Caco-2 (cell line): ENCODE measurements at regions not wholly inside any gene's neighbourhood (a gene's known extent, or its start where the extent isn't known, plus 50 kb on each side); places are given as distances from the start of the nearest gene placed in this dataset.

Source experiments
- BruUV-seq: library from RNA; stranded (reverse); fragments of 400-500 nt; replicated peaks from 2 replicates; lab custom pipeline; 2021; lab: Mats Ljungman, UMichigan
- CTCF ChIA-PET: fragments of 300-600 bp; sonication (Branson Sonifier 250); formaldehyde crosslinking; loops from one replicate; lab custom pipeline; 2022; ENCODE audit warnings: antibody characterized with exemption; lab: Charles Lee
- POLR2A ChIA-PET: fragments of 300-600 bp; sonication (Branson Sonifier 250); formaldehyde crosslinking; loops from one replicate; lab custom pipeline; 2022; ENCODE audit warnings: antibody characterized with exemption; lab: Charles Lee
- DNase-seq, 2 experiments: peaks; one replicate each; pipeline versions ENCODE4 v3.0.0 to v3.0.0-alpha.2; 2020 to 2022
- H3K27me3 ChIP-seq: replicated peaks from 2 replicates; pipeline ENCODE4 v1.6.0; 2011; ENCODE audit warnings: low read length; ENCODE audit not compliant: control insufficient read depth, insufficient read depth
- H3K36me3 ChIP-seq: 2 replicates; pipeline ENCODE4 v1.5.1; 2011; ENCODE audit warnings: low read length; ENCODE audit not compliant: control insufficient read depth, insufficient read depth
- H3K4me1 ChIP-seq: fragments of 250-450 bp; sonication (Bioruptor Pico); 2 replicates; pipeline ENCODE4 v1.5.1; 2020; ENCODE audit warnings: mild to moderate bottlenecking
- H3K4me3 ChIP-seq: 2 replicates; pipeline ENCODE4 v1.5.1; 2011; ENCODE audit warnings: low read depth, mild to moderate bottlenecking, control low read depth, low read length
- H3K9me3 ChIP-seq: fragments of 250-450 bp; sonication (Bioruptor Pico); 2 replicates; pipeline ENCODE4 v1.5.1; 2020; ENCODE audit warnings: mild to moderate bottlenecking, moderate library complexity
- H3K27ac Mint-ChIP-seq: one replicate; pipeline ENCODE4 v1.8.0; 2022; ENCODE audit warnings: mixed read lengths; ENCODE audit not compliant: unreplicated experiment
- H3K27me3 Mint-ChIP-seq: one replicate; pipeline ENCODE4 v1.8.0; 2022; ENCODE audit warnings: mixed read lengths; ENCODE audit not compliant: insufficient read depth, unreplicated experiment
- H3K36me3 Mint-ChIP-seq: one replicate; pipeline ENCODE4 v1.8.0; 2022; ENCODE audit warnings: mild to moderate bottlenecking, mixed read lengths; ENCODE audit not compliant: insufficient read depth, unreplicated experiment
- H3K4me1 Mint-ChIP-seq: one replicate; pipeline ENCODE4 v1.8.0; 2022; ENCODE audit warnings: low read depth, mixed read lengths; ENCODE audit not compliant: unreplicated experiment
- H3K4me3 Mint-ChIP-seq: one replicate; pipeline ENCODE4 v1.8.0; 2022; ENCODE audit warnings: mild to moderate bottlenecking, moderate library complexity, mixed read lengths; ENCODE audit not compliant: unreplicated experiment
- H3K9me3 Mint-ChIP-seq: one replicate; pipeline ENCODE4 v1.8.0; 2022; ENCODE audit warnings: mixed read lengths; ENCODE audit not compliant: unreplicated experiment
- CTCF ChIP-seq, 2 experiments: fragments of 200-600 bp in 1 of 2; IDR thresholded peaks; 1 replicate in 1 of 2; 2 replicates in 1 of 2; pipeline versions ENCODE4 v1.5.1 to v1.8.0; 2011 to 2022; ENCODE audit warnings: antibody characterized with exemption in 1 of 2, control low read depth in 1 of 2, inconsistent platforms in 1 of 2, low read depth in 1 of 2, low read length in 1 of 2, mild to moderate bottlenecking in 1 of 2, moderate library complexity in 1 of 2; ENCODE audit not compliant: insufficient read depth in 1 of 2, severe bottlenecking in 1 of 2, unreplicated experiment in 1 of 2
- intact Hi-C: fragments of 100-400 bp; cut with micrococcal nuclease; formaldehyde crosslinking; loops from one replicate; pipeline ENCODE4 v1.10.0; 2022; ENCODE audit not compliant: unreplicated experiment

- CTCF ChIA-PET = no interaction called here
- H3K27me3 Mint-ChIP-seq = peaks cover 20% of the 10 kb centered on the region
These were observed 262.1 kb downstream of the LRFN2 start for GRCh38 chr6:40325041-40325440.

GRCh38 chr6:40323881-40324634 is 263.1 kb downstream of the LRFN2 start:
- Histone ChIP-seq H3K9me3 (no peaks in the 10 kb centered on the region), H3K36me3 (no peaks in the 10 kb centered on the region), H3K27me3 (no peaks in the 10 kb centered on the region), H3K4me1 (no peaks in the 10 kb centered on the region), H3K4me3 (no peak overlapping the region)
- peaks cover 16% of the 10 kb centered on the region for H3K27me3 Mint-ChIP-seq
- no peak for DNase-seq
- intact Hi-C loops = no loop called here
- peaks cover 7% of the 10 kb centered on the region for H3K4me1 Mint-ChIP-seq
- no peaks in the 10 kb centered on the region for H3K9me3 Mint-ChIP-seq
- H3K4me3 Mint-ChIP-seq = no peak overlapping the region
- CTCF ChIA-PET = interaction anchor here (0.8 kb wide), 1 partner anchor 264 kb away, joined by 3 read pairs; no protein-coding TSS in a partner anchor
- no peak for TF ChIP-seq CTCF (IDR thresholded peaks at IDR 0.05; ENCODE audit: insufficient read depth in 1 of 2, low read depth in 1 of 2, low read length in 1 of 2, severe bottlenecking in 1 of 2, unreplicated experiment in 1 of 2)
- POLR2A ChIA-PET = no interaction called here
- no peak overlapping the region for H3K27ac Mint-ChIP-seq
- no TSS peak for BruUV-seq
- H3K36me3 Mint-ChIP-seq = no peaks in the 10 kb centered on the region

More at GRCh38 chr6:40325041-40325440, 262.1 kb downstream of the LRFN2 start:
- TF ChIP-seq CTCF (IDR thresholded peaks at IDR 0.05; ENCODE audit: insufficient read depth in 1 of 2, low read depth in 1 of 2, low read length in 1 of 2, severe bottlenecking in 1 of 2, unreplicated experiment in 1 of 2) = no peak
- POLR2A ChIA-PET = no interaction called here
- H3K4me3 ChIP-seq = no peak overlapping the region
- BruUV-seq = no TSS peak
- no peaks in the 10 kb centered on the region for H3K4me1 ChIP-seq
- no peaks in the 10 kb centered on the region for H3K27me3 ChIP-seq
- H3K27ac Mint-ChIP-seq = no peak overlapping the region
- no peaks in the 10 kb centered on the region for H3K36me3 ChIP-seq
- H3K36me3 Mint-ChIP-seq = no peaks in the 10 kb centered on the region
- H3K4me3 Mint-ChIP-seq = no peak overlapping the region
- H3K9me3 ChIP-seq = no peaks in the 10 kb centered on the region
- no peaks in the 10 kb centered on the region for H3K9me3 Mint-ChIP-seq
- peaks cover 8% of the 10 kb centered on the region for H3K4me1 Mint-ChIP-seq
- DNase-seq = no peak
- intact Hi-C loops = loop anchor here (5.0 kb wide), 1 partner anchor 262 kb away; the partner anchor contains the start of gene LRFN2

DNA sequence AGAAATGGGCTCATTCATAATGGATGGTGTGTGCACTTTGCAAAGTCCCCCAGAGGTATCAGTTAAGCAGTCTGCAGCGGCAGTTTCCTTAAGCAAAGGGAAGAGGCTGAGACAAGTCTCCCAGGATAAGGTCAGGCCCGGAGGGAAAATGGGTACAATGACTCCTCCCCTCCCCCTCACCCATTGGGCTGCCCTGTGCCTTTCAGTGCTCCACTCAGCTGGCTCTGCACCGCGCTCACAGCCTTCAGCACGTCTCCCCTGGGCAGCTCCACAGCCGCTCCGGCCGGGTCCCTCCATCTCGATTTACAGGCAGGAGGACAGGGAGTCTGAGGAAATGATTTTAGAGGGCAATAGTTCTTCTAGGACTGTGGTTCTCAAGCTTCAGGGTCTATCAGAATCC is 264.8 kb downstream of the LRFN2 start:
- H3K4me1 ChIP-seq = no peaks in the 10 kb centered on the region
- ChIA-PET POLR2A (no interaction called here), CTCF (interaction anchor here (1.0 kb wide), 1 partner anchor 594 kb away, joined by 6 read pairs; no protein-coding TSS in a partner anchor)
- H3K9me3 Mint-ChIP-seq = no peaks in the 10 kb centered on the region
- no peak overlapping the region for H3K4me3 ChIP-seq
- H3K36me3 Mint-ChIP-seq = no peaks in the 10 kb centered on the region
- H3K27me3 Mint-ChIP-seq = peaks cover 13% of the 10 kb centered on the region
- DNase-seq = no peak
- no TSS peak for BruUV-seq
- no peaks in the 10 kb centered on the region for H3K4me1 Mint-ChIP-seq
- no peak overlapping the region for H3K27ac Mint-ChIP-seq
- no peak overlapping the region for H3K4me3 Mint-ChIP-seq
- H3K36me3 ChIP-seq = no peaks in the 10 kb centered on the region
- intact Hi-C loops = no loop called here
- H3K27me3 ChIP-seq = no peaks in the 10 kb centered on the region
- no peaks in the 10 kb centered on the region for H3K9me3 ChIP-seq
- no peak for TF ChIP-seq CTCF (IDR thresholded peaks at IDR 0.05; ENCODE audit: insufficient read depth in 1 of 2, low read depth in 1 of 2, low read length in 1 of 2, severe bottlenecking in 1 of 2, unreplicated experiment in 1 of 2)
